ENCODE measurements at regions not wholly inside any gene's neighbourhood (a gene's known extent, or its start where the extent isn't known, plus 50 kb on each side); places are given as distances from the start of the nearest gene placed in this dataset.
A peak's percentile ranks its signal among the peaks of the same experiment; 100 is the strongest.

DNA sequence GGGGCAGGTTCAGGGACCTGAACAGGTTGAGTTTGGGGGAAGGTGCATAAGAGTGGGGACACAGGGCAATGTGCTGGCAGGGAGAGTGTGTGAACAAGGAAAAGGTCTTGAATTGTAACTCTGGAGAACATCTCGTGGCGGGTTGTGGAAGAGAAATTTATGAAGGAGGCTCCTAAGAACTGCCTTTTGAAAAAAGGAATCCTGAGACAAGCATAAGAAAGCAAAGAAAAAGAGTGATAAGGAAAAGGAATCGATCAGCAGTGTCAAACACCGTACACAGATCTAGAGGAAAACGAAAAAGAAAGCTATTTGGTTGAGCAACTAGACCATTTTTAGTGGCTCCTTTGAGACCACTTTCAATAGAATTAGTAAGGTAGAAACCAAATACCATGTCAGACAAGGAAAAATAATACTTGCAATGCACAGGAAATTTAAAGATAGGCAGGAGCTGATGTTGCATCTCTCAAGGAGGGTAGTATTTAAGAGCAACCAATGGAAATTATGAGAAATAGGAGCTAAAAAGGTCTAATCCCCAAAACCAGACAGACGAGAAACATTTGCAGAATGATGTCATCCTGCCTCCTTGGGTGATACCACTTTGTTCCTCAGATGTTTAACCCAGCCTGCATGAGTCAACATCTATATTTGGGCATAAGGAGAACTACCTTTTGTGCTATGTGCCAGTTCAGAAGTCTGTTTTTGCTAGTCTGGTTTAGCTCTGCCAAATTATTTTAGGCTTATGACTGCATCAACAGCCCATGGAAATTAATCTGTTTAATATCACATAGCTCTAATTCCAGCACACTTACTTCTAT is 64.5 kb upstream of the STK38L start:
- no peak overlapping the region for H3K14ac ChIP-seq (ENCODE audit: low read length in 2 of 2)
- H3K27me3 ChIP-seq (ENCODE audit: control insufficient read depth in 1 of 2, insufficient read depth in 1 of 2, low read length in 2 of 2), result no peaks in the 10 kb centered on the region
- peak overlapping the region; percentile 46 for H3K9ac ChIP-seq (ENCODE audit: low read length)
- H3K9me3 ChIP-seq (ENCODE audit: control insufficient read depth, low read length), result no peaks in the 10 kb centered on the region
- peak overlapping the region; percentile 95 for H2AK5ac ChIP-seq (ENCODE audit: low read length, severe bottlenecking)
- H4K8ac ChIP-seq (ENCODE audit: low read length), result no peak overlapping the region
- H2BK120ac ChIP-seq (ENCODE audit: low read depth, low read length), result no peak overlapping the region
- DNase-seq, result peak; percentile 93
- no peak overlapping the region for H3K4ac ChIP-seq (ENCODE audit: low read depth in 1 of 2, low read length in 2 of 2)
- no peaks in the 10 kb centered on the region for H3K36me3 ChIP-seq (ENCODE audit: control insufficient read depth in 1 of 2, insufficient read depth in 2 of 2, low read depth in 1 of 2, low read length in 2 of 2)
- peaks cover 4% of the 10 kb centered on the region for H3K4me1 ChIP-seq (ENCODE audit: control insufficient read depth, insufficient read depth, low read depth, low read length)
- H3K27ac ChIP-seq (ENCODE audit: low read length, poor library complexity, severe bottlenecking), result peak overlapping the region; percentile 95
- H2BK15ac ChIP-seq (ENCODE audit: low read depth, poor library complexity, severe bottlenecking), result no peak overlapping the region
- no peaks in the 10 kb centered on the region for H3K79me1 ChIP-seq (replicated peaks; ENCODE audit: low read length, poor library complexity, severe bottlenecking)
- WGBS, result 63% methylated on average over 5 of the region's 6 CpGs
- no peak overlapping the region for H3K23ac ChIP-seq (ENCODE audit: low read length in 2 of 2)
- peak overlapping the region; percentile 21 for H3K4me2 ChIP-seq (ENCODE audit: low read length, poor library complexity, severe bottlenecking)
- peak overlapping the region; percentile 43 to 82 for H3K18ac ChIP-seq (ENCODE audit: low read depth in 1 of 2, low read length in 2 of 2)
- peak overlapping the region; percentile 75 for H2BK5ac ChIP-seq (ENCODE audit: low read depth, low read length, poor library complexity, severe bottlenecking)
- peak overlapping the region in 1 of 2 experiments; percentile 83 for H2BK12ac ChIP-seq (ENCODE audit: low read length in 2 of 2)
- no peak overlapping the region for H4K91ac ChIP-seq (ENCODE audit: low read length)
- no peak overlapping the region for H3K4me3 ChIP-seq (ENCODE audit: insufficient read depth in 1 of 2, low read depth in 1 of 2, low read length in 2 of 2)
- H2AFZ ChIP-seq (ENCODE audit: low read depth, low read length), result no peak overlapping the region

GRCh38 chr12:27180906-27181505 is 63.1 kb upstream of the STK38L start:
- Histone ChIP-seq H3K14ac (ENCODE audit: low read length in 2 of 2) (no peak overlapping the region), H4K8ac (ENCODE audit: low read length) (no peak overlapping the region), H3K23ac (ENCODE audit: low read length in 2 of 2) (no peak overlapping the region), H3K4me3 (ENCODE audit: insufficient read depth in 1 of 2, low read depth in 1 of 2, low read length in 2 of 2) (no peak overlapping the region), H3K27ac (ENCODE audit: low read length, poor library complexity, severe bottlenecking) (peak overlapping the region; percentile 95), H3K27me3 (ENCODE audit: control insufficient read depth in 1 of 2, insufficient read depth in 1 of 2, low read length in 2 of 2) (no peaks in the 10 kb centered on the region), H2BK15ac (ENCODE audit: low read depth, poor library complexity, severe bottlenecking) (no peak overlapping the region), H2BK12ac (ENCODE audit: low read length in 2 of 2) (no peak overlapping the region), H3K36me3 (ENCODE audit: control insufficient read depth in 1 of 2, insufficient read depth in 2 of 2, low read depth in 1 of 2, low read length in 2 of 2) (no peaks in the 10 kb centered on the region), H4K91ac (ENCODE audit: low read length) (no peak overlapping the region), H2AK5ac (ENCODE audit: low read length, severe bottlenecking) (no peak overlapping the region), H2BK5ac (ENCODE audit: low read depth, low read length, poor library complexity, severe bottlenecking) (no peak overlapping the region), H3K4me1 (ENCODE audit: control insufficient read depth, insufficient read depth, low read depth, low read length) (peaks cover 6% of the 10 kb centered on the region), H3K4me2 (ENCODE audit: low read length, poor library complexity, severe bottlenecking) (no peak overlapping the region), H3K79me1 (replicated peaks; ENCODE audit: low read length, poor library complexity, severe bottlenecking) (no peaks in the 10 kb centered on the region), H2AFZ (ENCODE audit: low read depth, low read length) (no peak overlapping the region), H3K9me3 (ENCODE audit: control insufficient read depth, low read length) (no peaks in the 10 kb centered on the region), H3K18ac (ENCODE audit: low read depth in 1 of 2, low read length in 2 of 2) (no peak overlapping the region), H3K9ac (ENCODE audit: low read length) (no peak overlapping the region), H2BK120ac (ENCODE audit: low read depth, low read length) (no peak overlapping the region), H3K4ac (ENCODE audit: low read depth in 1 of 2, low read length in 2 of 2) (no peak overlapping the region)
- WGBS, result no CpG with 5 or more reads among the region's 3 CpGs
- DNase-seq, result no peak

- Histone ChIP-seq H2BK120ac (ENCODE audit: low read depth, low read length) (no peak overlapping the region), H2BK5ac (ENCODE audit: low read depth, low read length, poor library complexity, severe bottlenecking) (no peak overlapping the region), H3K36me3 (ENCODE audit: control insufficient read depth in 1 of 2, insufficient read depth in 2 of 2, low read depth in 1 of 2, low read length in 2 of 2) (no peaks in the 10 kb centered on the region), H2BK15ac (ENCODE audit: low read depth, poor library complexity, severe bottlenecking) (no peak overlapping the region), H3K4me1 (ENCODE audit: control insufficient read depth, insufficient read depth, low read depth, low read length) (peaks cover 8% of the 10 kb centered on the region), H3K4me2 (ENCODE audit: low read length, poor library complexity, severe bottlenecking) (no peak overlapping the region), H2BK12ac (ENCODE audit: low read length in 2 of 2) (no peak overlapping the region), H3K9ac (ENCODE audit: low read length) (no peak overlapping the region), H3K4ac (ENCODE audit: low read depth in 1 of 2, low read length in 2 of 2) (no peak overlapping the region), H3K18ac (ENCODE audit: low read depth in 1 of 2, low read length in 2 of 2) (no peak overlapping the region), H2AK5ac (ENCODE audit: low read length, severe bottlenecking) (no peak overlapping the region), H3K4me3 (ENCODE audit: insufficient read depth in 1 of 2, low read depth in 1 of 2, low read length in 2 of 2) (no peak overlapping the region), H4K8ac (ENCODE audit: low read length) (no peak overlapping the region), H2AFZ (ENCODE audit: low read depth, low read length) (no peak overlapping the region), H3K23ac (ENCODE audit: low read length in 2 of 2) (no peak overlapping the region), H3K79me1 (replicated peaks; ENCODE audit: low read length, poor library complexity, severe bottlenecking) (no peaks in the 10 kb centered on the region), H3K9me3 (ENCODE audit: control insufficient read depth, low read length) (no peaks in the 10 kb centered on the region), H3K14ac (ENCODE audit: low read length in 2 of 2) (no peak overlapping the region), H4K91ac (ENCODE audit: low read length) (no peak overlapping the region), H3K27ac (ENCODE audit: low read length, poor library complexity, severe bottlenecking) (no peak overlapping the region), H3K27me3 (ENCODE audit: control insufficient read depth in 1 of 2, insufficient read depth in 1 of 2, low read length in 2 of 2) (no peaks in the 10 kb centered on the region)
- 100% methylated on average over 2 of the region's 2 CpGs for WGBS
- no peak for DNase-seq
These were observed 60.7 kb upstream of the STK38L start for GRCh38 chr12:27183342-27183741.

DNA sequence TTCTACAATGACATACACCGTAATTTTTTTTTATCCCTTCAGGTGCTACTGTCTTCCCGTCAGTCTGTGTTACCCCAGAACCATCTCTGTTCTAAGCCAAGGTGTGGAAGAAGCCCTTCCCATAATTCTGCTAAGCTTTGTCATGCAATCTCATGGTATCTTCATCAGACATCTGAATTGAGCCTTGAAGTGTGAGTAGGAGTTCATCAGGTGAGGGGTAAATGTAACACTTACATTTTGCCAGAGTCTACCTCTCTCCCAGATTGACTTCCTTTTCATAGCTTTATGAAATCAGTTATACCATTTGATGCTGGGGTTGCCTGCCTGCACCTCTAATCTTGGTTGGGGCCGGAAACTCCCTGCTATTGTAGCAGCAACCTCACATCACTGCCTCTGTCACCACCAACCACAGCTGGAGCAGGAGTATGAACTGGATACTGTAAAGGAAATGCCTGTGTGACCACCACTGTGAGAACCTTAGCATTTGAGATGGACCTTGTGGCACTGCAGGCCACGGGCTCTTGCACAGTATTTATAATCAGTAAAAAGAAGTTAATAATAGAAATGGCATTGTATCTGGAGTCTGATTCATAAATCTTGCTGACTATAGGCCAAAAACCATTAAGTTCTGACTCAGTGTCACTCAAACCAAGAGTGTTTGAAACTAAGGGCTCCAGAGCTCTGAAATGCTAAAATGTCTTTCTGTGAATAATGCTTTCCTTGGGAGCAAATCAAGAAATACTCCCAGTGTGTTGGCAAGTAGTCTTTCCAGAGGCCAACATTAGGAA is 58.7 kb upstream of the STK38L start:
- H3K9ac ChIP-seq (ENCODE audit: low read length), result peak overlapping the region; percentile 20
- no peak overlapping the region for H2AK5ac ChIP-seq (ENCODE audit: low read length, severe bottlenecking)
- H3K4me2 ChIP-seq (ENCODE audit: low read length, poor library complexity, severe bottlenecking), result no peak overlapping the region
- H2BK15ac ChIP-seq (ENCODE audit: low read depth, poor library complexity, severe bottlenecking), result no peak overlapping the region
- 88% methylated on average over 3 of the region's 4 CpGs for WGBS
- H3K4ac ChIP-seq (ENCODE audit: low read depth in 1 of 2, low read length in 2 of 2), result no peak overlapping the region
- H3K4me3 ChIP-seq (ENCODE audit: insufficient read depth in 1 of 2, low read depth in 1 of 2, low read length in 2 of 2), result no peak overlapping the region
- H3K9me3 ChIP-seq (ENCODE audit: control insufficient read depth, low read length), result no peaks in the 10 kb centered on the region
- H4K91ac ChIP-seq (ENCODE audit: low read length), result no peak overlapping the region
- no peak overlapping the region for H2AFZ ChIP-seq (ENCODE audit: low read depth, low read length)
- no peaks in the 10 kb centered on the region for H3K79me1 ChIP-seq (replicated peaks; ENCODE audit: low read length, poor library complexity, severe bottlenecking)
- DNase-seq, result peak; percentile 83
- peak overlapping the region; percentile 10 to 46 for H2BK12ac ChIP-seq (ENCODE audit: low read length in 2 of 2)
- H2BK120ac ChIP-seq (ENCODE audit: low read depth, low read length), result no peak overlapping the region
- no peak overlapping the region for H2BK5ac ChIP-seq (ENCODE audit: low read depth, low read length, poor library complexity, severe bottlenecking)
- no peaks in the 10 kb centered on the region for H3K27me3 ChIP-seq (ENCODE audit: control insufficient read depth in 1 of 2, insufficient read depth in 1 of 2, low read length in 2 of 2)
- H3K23ac ChIP-seq (ENCODE audit: low read length in 2 of 2), result no peak overlapping the region
- peaks cover 6% of the 10 kb centered on the region for H3K4me1 ChIP-seq (ENCODE audit: control insufficient read depth, insufficient read depth, low read depth, low read length)
- peak overlapping the region; percentile 52 for H4K8ac ChIP-seq (ENCODE audit: low read length)
- H3K36me3 ChIP-seq (ENCODE audit: control insufficient read depth in 1 of 2, insufficient read depth in 2 of 2, low read depth in 1 of 2, low read length in 2 of 2), result no peaks in the 10 kb centered on the region
- H3K27ac ChIP-seq (ENCODE audit: low read length, poor library complexity, severe bottlenecking), result no peak overlapping the region
- no peak overlapping the region for H3K14ac ChIP-seq (ENCODE audit: low read length in 2 of 2)
- peak overlapping the region in 1 of 2 experiments; percentile 16 for H3K18ac ChIP-seq (ENCODE audit: low read depth in 1 of 2, low read length in 2 of 2)

Measured in mesenchymal stem cell (in vitro differentiated cells and primary cell).